ENCODE measurements at regions not wholly inside any gene's neighbourhood (a gene's known extent, or its start where the extent isn't known, plus 50 kb on each side); places are given as distances from the start of the nearest gene placed in this dataset.

- TF ChIP-seq POLR2A (IDR thresholded peaks at IDR 0.05; ENCODE audit: low read length) (no peak), HOXA7 (CRISPR knock-in tag; IDR thresholded peaks at IDR 0.05) (no peak), CTCF (IDR thresholded peaks at IDR 0.05) (no peak)
- TF ChIP-seq, protein P1, sequence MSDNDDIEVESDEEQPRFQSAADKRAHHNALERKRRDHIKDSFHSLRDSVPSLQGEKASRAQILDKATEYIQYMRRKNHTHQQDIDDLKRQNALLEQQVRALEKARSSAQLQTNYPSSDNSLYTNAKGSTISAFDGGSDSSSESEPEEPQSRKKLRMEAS (IDR thresholded peaks at IDR 0.05), result no peak
- TF ChIP-seq, protein P2, sequence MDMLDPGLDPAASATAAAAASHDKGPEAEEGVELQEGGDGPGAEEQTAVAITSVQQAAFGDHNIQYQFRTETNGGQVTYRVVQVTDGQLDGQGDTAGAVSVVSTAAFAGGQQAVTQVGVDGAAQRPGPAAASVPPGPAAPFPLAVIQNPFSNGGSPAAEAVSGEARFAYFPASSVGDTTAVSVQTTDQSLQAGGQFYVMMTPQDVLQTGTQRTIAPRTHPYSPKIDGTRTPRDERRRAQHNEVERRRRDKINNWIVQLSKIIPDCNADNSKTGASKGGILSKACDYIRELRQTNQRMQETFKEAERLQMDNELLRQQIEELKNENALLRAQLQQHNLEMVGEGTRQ (IDR thresholded peaks at IDR 0.05), result no peak
Measured at GRCh38 chr5:61953913-61954312, 352.1 kb upstream of the KIF2A start.
